HL-60 (cell line): ENCODE measurements at regions not wholly inside any gene's neighbourhood (a gene's known extent, or its start where the extent isn't known, plus 50 kb on each side); places are given as distances from the start of the nearest gene placed in this dataset.
A peak's percentile ranks its signal among the peaks of the same experiment; 100 is the strongest.

ENCODE experiments used
- DNase-seq, 2 experiments: peaks; one replicate each; pipeline ENCODE4 v3.0.0-alpha.2; 2010 to 2020; ENCODE audit warnings: low read depth in 1 of 2, low spot score in 1 of 2
- H3K27ac ChIP-seq: fragments of 250-450 bp; sonication (Bioruptor Pico); replicated peaks from 2 replicates; pipeline ENCODE4 v1.5.1; 2020; ENCODE audit warnings: mild to moderate bottlenecking, moderate library complexity
- H3K27me3 ChIP-seq: fragments of 250-450 bp; sonication (Bioruptor Pico); 2 replicates; pipeline ENCODE4 v1.5.1; 2021; ENCODE audit warnings: mild to moderate bottlenecking, moderate library complexity; ENCODE audit not compliant: insufficient read depth, poor library complexity, severe bottlenecking
- H3K4me3 ChIP-seq: replicated peaks from 2 replicates; pipeline ENCODE4 v1.5.1; 2011; ENCODE audit warnings: mild to moderate bottlenecking, control low read depth, low read length; ENCODE audit not compliant: insufficient read depth
- GABPA ChIP-seq: IDR thresholded peaks from 2 replicates; pipeline ENCODE4 v1.6.1; 2012; ENCODE audit warnings: low read depth
- POLR2AphosphoS5 ChIP-seq: IDR thresholded peaks from 2 replicates; pipeline ENCODE4 v1.6.1; 2012; ENCODE audit warnings: low read depth
- SPI1 ChIP-seq: IDR thresholded peaks from 2 replicates; pipeline ENCODE4 v1.6.1; 2012; ENCODE audit warnings: low read depth, mild to moderate bottlenecking, borderline replicate concordance
- TF ChIP-seq, protein P1 (sequence below): IDR thresholded peaks from 2 replicates; pipeline ENCODE4 v1.6.1; 2012; ENCODE audit warnings: low read depth; ENCODE audit not compliant: insufficient replicate concordance
- TF ChIP-seq, protein P2 (sequence below): IDR thresholded peaks from one replicate; pipeline ENCODE4 v1.5.1; 2011; ENCODE audit warnings: low read length, control low read depth, inconsistent platforms; ENCODE audit not compliant: insufficient read depth

DNA sequence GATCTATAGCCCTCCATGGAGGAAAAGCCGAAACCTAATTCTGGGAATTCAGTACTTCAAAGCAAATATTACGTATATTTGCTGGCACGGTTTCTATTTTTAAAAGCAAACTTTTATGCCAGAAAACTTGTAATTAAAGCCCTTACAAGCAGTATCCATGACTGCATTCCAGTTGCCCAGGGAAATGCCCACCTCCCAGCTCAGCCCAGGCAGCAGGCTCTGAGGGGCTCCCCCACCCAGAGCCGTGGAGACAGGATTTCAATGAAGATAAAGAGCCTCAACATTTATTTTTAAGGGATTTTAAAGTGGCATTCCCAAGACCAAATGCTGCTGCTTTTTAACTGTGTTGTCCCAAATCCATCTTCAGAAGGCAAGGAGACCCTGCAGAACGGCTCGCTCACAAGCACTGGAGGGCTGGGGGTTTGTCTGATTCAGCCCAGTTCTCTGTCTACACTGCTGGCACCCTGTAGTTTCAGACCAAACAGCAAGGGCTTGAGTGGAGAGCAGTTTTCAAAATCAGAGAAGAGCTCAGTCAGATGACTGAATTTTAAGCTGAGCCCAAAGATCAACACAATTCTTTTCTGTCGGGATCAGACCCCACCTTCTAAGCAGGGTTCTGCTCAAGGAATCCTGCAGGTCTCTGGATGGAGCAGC lies 105.1 kb downstream of the KCNF1 start:
- Histone ChIP-seq H3K4me3 (no peak overlapping the region), H3K27me3 (no peaks in the 10 kb centered on the region), H3K27ac (no peak overlapping the region)
- no peak for DNase-seq
- TF ChIP-seq, protein P1, sequence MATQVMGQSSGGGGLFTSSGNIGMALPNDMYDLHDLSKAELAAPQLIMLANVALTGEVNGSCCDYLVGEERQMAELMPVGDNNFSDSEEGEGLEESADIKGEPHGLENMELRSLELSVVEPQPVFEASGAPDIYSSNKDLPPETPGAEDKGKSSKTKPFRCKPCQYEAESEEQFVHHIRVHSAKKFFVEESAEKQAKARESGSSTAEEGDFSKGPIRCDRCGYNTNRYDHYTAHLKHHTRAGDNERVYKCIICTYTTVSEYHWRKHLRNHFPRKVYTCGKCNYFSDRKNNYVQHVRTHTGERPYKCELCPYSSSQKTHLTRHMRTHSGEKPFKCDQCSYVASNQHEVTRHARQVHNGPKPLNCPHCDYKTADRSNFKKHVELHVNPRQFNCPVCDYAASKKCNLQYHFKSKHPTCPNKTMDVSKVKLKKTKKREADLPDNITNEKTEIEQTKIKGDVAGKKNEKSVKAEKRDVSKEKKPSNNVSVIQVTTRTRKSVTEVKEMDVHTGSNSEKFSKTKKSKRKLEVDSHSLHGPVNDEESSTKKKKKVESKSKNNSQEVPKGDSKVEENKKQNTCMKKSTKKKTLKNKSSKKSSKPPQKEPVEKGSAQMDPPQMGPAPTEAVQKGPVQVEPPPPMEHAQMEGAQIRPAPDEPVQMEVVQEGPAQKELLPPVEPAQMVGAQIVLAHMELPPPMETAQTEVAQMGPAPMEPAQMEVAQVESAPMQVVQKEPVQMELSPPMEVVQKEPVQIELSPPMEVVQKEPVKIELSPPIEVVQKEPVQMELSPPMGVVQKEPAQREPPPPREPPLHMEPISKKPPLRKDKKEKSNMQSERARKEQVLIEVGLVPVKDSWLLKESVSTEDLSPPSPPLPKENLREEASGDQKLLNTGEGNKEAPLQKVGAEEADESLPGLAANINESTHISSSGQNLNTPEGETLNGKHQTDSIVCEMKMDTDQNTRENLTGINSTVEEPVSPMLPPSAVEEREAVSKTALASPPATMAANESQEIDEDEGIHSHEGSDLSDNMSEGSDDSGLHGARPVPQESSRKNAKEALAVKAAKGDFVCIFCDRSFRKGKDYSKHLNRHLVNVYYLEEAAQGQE: no peak
- TF ChIP-seq, protein P2, sequence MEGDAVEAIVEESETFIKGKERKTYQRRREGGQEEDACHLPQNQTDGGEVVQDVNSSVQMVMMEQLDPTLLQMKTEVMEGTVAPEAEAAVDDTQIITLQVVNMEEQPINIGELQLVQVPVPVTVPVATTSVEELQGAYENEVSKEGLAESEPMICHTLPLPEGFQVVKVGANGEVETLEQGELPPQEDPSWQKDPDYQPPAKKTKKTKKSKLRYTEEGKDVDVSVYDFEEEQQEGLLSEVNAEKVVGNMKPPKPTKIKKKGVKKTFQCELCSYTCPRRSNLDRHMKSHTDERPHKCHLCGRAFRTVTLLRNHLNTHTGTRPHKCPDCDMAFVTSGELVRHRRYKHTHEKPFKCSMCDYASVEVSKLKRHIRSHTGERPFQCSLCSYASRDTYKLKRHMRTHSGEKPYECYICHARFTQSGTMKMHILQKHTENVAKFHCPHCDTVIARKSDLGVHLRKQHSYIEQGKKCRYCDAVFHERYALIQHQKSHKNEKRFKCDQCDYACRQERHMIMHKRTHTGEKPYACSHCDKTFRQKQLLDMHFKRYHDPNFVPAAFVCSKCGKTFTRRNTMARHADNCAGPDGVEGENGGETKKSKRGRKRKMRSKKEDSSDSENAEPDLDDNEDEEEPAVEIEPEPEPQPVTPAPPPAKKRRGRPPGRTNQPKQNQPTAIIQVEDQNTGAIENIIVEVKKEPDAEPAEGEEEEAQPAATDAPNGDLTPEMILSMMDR: no peak
- TF ChIP-seq POLR2AphosphoS5: no peak
- no peak for TF ChIP-seq SPI1
- no peak for TF ChIP-seq GABPA

DNA sequence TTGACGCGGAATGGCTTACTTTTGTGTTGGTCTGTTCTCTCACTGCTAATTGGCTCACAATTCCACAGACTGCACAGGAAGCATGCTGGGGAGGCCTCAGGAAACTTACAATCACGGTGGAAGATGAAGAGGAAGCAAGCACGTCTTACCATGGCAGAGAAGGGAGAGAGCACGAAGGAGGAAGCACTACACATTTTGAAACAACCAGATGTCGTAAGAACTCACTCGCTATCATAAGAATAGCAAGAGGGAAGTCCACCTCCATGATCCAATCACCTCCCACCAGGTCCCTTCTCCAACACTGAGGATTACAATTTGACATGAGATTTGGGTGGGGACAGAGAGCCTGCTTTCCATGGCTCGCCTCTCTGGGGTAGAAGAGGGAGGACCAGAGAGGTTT lies 106.2 kb downstream of the KCNF1 start:
- H3K27me3 ChIP-seq: no peaks in the 10 kb centered on the region

DNA sequence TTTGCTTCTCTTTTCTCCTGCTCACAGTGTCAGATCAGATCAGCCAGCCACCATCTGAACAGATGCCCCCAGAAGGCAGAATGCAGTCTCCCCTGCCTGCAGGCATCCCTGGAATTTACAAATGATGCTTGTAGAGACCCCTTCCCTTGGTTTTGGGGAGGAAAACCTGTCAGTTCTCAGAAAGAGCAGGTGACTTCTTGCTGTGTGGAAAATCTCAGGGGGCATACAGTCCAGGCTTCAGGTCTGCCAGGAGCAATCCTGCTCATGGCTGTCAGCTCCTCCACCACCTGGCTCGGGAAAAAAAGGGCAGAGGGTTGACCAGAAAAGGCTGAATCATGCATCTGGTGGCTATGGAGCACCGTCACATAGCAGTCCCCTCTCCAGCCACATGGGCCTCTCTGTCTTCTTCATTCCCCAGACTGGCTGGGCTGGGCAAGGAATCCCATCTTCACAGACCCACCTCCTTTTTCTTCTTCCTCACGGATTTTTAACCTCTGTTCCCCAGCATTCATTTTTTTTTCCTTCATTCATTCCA lies 107.0 kb downstream of the KCNF1 start:
- no peak overlapping the region for H3K27ac ChIP-seq
- DNase-seq: no peak
- H3K27me3 ChIP-seq: no peaks in the 10 kb centered on the region
- no peak overlapping the region for H3K4me3 ChIP-seq
- TF ChIP-seq, protein P1: no peak
- TF ChIP-seq POLR2AphosphoS5 (no peak), SPI1 (no peak)

More for the DNA sequence above, 106.2 kb downstream of the KCNF1 start:
- H3K4me3 ChIP-seq: no peak overlapping the region
- peak; percentile 51 to 56 for DNase-seq
- TF ChIP-seq SPI1 (peak; percentile 7; the same call in 1 of the 2 replicates), POLR2AphosphoS5 (no peak)
- no peak overlapping the region for H3K27ac ChIP-seq

DNA sequence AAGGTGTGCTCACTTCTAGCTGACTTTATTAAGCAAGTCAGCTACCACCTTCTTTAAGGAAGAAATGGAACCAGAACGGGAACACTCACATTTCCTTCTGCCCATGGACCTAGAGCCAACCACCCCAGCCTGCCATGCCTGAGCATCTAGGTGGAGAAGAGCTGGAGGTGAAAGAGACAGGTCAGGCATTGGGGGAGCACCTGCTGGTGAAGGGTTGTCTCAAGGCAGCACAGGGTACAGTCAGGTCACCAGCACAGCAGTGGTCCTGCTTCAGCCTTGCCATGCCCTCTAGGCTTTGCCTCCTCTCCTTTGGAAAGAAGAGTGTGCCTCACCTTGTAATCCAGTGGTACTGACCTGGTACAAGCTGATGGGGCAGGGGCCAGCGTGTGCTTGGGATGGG lies 107.9 kb downstream of the KCNF1 start:
- DNase-seq: no peak
- TF ChIP-seq GABPA (no peak), POLR2AphosphoS5 (no peak), SPI1 (no peak)
- TF ChIP-seq, protein P1: no peak
- TF ChIP-seq, protein P2: no peak

More for the DNA sequence above, 107.9 kb downstream of the KCNF1 start:
- H3K27me3 ChIP-seq: no peaks in the 10 kb centered on the region
- no peak overlapping the region for H3K4me3 ChIP-seq
- H3K27ac ChIP-seq: no peak overlapping the region
